DMS53 treated with DMSO at 0.1 percent for 48 hours (cell line): ENCODE measurements at regions not wholly inside any gene's neighbourhood (a gene's known extent, or its start where the extent isn't known, plus 50 kb on each side); places are given as distances from the start of the nearest gene placed in this dataset.

Source experiments
- DNase-seq: peaks from one replicate; lab custom pipeline; 2025; ENCODE audit not compliant: unreplicated experiment; lab: John Stamatoyannopoulos, UW

DNA sequence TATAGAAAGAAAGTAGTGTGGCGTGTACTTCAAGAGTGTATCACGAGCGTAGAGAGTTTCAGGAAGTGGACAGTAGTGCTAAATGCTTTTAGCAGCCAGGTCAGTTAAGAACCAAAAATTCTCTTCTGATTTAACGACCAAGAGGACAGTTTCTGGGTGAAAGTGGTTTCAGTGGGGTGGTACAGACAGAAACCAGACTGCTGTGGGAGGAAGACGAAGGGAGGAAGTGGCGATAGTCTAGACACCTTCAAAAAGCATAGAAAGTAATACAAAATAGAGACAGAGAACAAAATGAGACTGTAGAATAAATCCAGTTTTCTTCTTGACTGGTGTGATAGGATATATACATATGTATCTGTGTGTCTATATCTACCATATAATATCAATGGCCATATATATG is 93.5 kb downstream of the MBL2 start:
- no peak for DNase-seq

DNA sequence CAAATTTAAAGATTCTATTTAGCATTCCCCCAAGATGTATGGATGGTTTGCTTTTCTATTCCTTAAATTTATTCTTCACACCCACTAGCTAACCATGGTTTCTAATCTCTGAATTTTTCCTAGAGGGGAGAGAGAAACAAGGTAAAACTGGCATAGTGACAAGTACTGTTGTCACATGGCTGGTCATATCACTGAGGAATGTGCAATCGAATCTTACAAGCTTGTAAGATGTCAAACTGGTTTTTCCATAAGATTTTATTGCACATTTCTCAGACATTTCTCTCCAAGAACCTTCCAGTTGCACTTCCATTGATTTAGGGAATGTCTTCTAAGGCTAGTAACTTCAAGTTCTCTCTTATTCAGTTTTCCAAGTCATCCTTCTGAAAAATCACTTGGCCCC is 89.8 kb downstream of the MBL2 start:
- DNase-seq: no peak

DNA sequence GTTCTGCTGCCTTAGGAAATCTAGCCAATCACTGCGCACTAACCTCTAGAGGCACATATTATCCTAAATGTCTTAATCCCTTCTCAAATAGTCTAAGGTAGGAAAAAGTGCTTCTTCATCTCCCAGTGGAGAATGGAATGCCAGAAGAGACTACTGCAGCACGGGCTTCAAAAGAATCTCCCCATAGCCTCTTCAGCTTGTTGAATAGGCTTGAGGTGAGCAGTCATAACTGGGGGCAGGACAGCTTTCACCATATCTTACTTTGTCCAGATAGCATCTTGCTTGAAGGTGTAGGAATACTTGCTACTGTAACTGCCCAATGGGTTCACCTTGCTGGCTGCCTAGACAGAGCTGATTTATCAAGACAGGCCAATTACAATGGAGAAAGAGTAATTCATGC is 88.8 kb downstream of the MBL2 start:
- DNase-seq: no peak

DNA sequence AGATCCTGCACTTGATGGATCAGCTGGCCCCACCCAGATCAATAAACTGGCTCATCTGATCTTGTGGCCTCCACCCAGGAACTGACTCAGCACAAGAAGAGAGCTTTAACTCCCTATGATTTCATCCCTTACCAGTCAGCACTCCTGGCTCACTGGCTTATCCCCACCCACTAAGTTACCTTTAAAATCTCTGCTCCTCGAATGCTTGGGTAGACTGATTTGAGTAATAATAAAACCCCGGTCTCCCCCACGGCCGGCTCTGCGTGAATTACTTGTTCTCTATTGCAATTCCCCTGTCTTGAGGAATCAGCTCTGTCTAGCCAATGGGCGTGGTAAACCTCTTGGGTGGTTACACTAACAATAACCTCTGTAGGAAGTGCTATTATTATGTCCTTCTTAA is 83.7 kb downstream of the MBL2 start:
- no peak for DNase-seq

DNA sequence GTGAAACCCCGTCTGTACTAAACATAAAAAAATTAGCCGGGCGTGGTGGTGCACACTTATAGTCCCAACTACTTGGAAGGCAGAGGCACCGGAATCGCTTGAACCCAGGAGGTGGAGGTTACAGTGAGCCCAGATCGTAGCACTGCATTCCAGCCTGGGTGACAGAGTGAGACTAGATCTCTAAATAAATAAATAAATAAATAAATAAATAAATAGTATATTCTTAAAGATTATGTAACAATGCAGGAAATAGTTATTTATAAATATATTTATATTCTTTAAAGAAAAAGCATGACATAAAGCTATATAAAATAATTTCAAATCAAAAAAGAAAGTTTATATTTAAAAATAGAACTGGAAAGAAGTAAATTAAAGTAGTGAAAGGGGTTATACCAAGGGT is 76.4 kb downstream of the MBL2 start:
- no peak for DNase-seq

DNA sequence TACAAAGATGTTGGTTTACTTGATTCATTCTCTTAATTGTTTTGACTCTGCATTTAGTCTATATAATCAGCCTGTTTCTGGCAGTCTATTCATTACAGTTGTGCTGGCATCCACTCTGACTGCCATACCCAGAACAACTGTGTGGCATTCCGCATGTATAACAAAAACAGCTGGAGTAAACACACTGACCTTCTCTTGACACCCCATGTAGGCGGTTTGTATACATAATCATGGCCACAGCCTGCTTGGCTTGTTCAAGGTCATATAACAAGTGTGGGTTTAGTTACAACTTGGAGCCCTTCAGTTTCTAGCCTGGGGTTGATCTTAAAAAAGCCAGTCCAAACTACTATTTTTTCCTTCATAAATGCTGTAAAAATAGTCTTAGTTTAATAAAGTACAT is 70.9 kb downstream of the MBL2 start:
- DNase-seq: no peak

DNA sequence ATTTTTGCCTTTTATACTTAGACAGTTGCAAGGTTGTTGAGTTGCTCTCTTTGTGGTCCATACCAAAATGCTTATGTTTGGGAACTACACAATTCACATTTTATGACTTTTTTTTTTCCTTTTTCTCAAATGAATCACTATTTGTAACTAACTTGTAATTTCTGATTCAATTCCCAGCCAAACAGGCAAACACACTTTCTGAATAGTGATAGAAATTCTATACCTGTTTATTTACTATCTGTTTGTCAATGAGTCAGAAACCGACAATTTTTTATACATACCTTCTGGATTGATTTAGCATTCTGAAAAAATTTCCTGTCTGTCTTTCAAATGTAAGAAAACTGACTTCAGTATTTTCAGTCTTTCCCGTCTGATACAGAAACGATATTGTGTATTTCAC is 69.1 kb downstream of the MBL2 start:
- no peak for DNase-seq

DNA sequence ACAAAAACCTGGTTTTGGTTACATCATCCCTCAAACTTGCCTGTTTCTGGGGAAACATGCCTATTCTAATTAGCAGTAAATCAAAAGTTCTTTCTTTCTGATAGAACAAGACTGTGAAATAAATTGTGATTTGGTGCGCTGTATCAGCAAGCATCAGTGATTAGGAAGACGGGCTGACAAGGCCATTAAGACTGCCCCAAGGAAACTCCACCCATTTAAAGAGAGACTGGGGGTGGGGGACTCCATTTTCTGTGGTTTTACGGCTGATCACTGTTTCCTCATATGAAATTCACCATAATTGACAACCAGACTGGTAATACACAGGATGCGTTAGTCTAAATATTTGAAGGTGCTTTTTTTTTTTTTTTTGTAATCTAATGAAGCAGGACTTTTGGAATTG is 68.7 kb downstream of the MBL2 start:
- no peak for DNase-seq

DNA sequence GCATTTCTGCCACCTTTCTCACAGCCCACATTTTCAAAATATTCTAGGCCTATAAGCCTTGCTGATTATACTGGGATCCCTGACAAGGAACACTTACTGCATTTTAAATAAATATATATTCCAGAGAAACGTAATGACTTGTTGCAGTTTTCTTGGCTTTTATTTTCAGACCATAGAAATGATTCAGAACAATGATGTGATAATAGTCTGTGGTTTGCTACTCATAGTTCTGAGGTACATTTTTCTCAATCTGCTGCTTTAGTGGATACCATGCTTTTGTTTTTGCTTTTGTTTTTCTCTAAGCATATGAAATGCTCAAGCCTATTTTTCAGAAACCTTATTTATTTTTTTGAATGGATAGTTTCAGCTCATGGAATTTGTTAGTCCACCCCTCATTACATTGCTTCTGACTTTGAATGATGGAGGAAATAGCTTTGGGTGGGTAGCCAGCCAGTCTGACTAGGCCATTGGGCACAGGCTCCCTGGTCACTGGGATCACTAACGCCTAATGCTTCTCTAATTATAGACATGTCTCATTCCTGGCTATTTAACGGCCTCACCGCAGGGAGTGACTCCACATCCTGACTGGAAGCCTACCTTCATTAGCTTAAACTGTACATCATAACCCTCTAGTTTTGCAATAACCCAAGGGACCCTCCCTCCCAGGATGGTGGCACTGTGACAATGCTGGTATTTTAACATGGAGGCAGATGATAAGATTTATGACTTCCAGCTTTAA is 66.1 kb downstream of the MBL2 start:
- no peak for DNase-seq
